Bronchial epithelial cell (primary cell): ENCODE measurements at regions not wholly inside any gene's neighbourhood (a gene's known extent, or its start where the extent isn't known, plus 50 kb on each side); places are given as distances from the start of the nearest gene placed in this dataset.

Experiments used
- DNase-seq: peaks from one replicate; pipeline ENCODE4 v3.0.0-alpha.2; 2010; ENCODE audit warnings: low read depth
- FAIRE-seq: peaks from 2 replicates; lab custom pipeline; 2011; peaks lifted over from hg19 to GRCh38; lab: Jason Lieb, UNC
- H3K27me3 ChIP-seq: 2 replicates; pipeline ENCODE4 v1.5.1; 2011; ENCODE audit warnings: low read length; ENCODE audit not compliant: control insufficient read depth, insufficient read depth
- H3K36me3 ChIP-seq: 2 replicates; pipeline ENCODE4 v1.5.1; 2011; ENCODE audit warnings: low read length; ENCODE audit not compliant: control insufficient read depth, insufficient read depth
- H3K4me3 ChIP-seq: 2 replicates; pipeline ENCODE4 v1.5.1; 2011; ENCODE audit warnings: mild to moderate bottlenecking, low read depth, low read length, control low read depth
- CTCF ChIP-seq: IDR thresholded peaks from 2 replicates; pipeline ENCODE4 v1.5.1; 2011; ENCODE audit warnings: mild to moderate bottlenecking, moderate library complexity, low read length, control low read depth, inconsistent platforms; ENCODE audit not compliant: insufficient read depth, severe bottlenecking

GRCh38 chr13:20331419-20331818 lies 99.3 kb upstream of the GJB6 start:
- Histone ChIP-seq H3K4me3 (no peak overlapping the region), H3K36me3 (no peaks in the 10 kb centered on the region), H3K27me3 (no peaks in the 10 kb centered on the region)
- TF ChIP-seq CTCF, result no peak
- FAIRE-seq (no peak), DNase-seq (no peak)

- H3K36me3 ChIP-seq, result no peaks in the 10 kb centered on the region
- no peak overlapping the region for H3K4me3 ChIP-seq
- TF ChIP-seq CTCF, result no peak
- H3K27me3 ChIP-seq, result no peaks in the 10 kb centered on the region
- no peak for FAIRE-seq
- DNase-seq, result no peak
Observed at GRCh38 chr13:20326809-20327208, 94.7 kb upstream of the GJB6 start.

GRCh38 chr13:20326276-20326675 lies 94.2 kb upstream of the GJB6 start:
- TF ChIP-seq CTCF, result no peak
- no peaks in the 10 kb centered on the region for H3K36me3 ChIP-seq
- H3K27me3 ChIP-seq, result no peaks in the 10 kb centered on the region
- DNase-seq (no peak), FAIRE-seq (no peak)
- H3K4me3 ChIP-seq, result no peak overlapping the region

GRCh38 chr13:20320885-20321284 lies 88.8 kb upstream of the GJB6 start:
- Histone ChIP-seq H3K4me3 (no peak overlapping the region), H3K36me3 (no peaks in the 10 kb centered on the region), H3K27me3 (no peaks in the 10 kb centered on the region)
- DNase-seq (no peak), FAIRE-seq (no peak)
- no peak for TF ChIP-seq CTCF

- Histone ChIP-seq H3K27me3 (no peaks in the 10 kb centered on the region), H3K36me3 (no peaks in the 10 kb centered on the region), H3K4me3 (no peak overlapping the region)
- FAIRE-seq (no peak), DNase-seq (no peak)
- TF ChIP-seq CTCF, result no peak
Observed at GRCh38 chr13:20313896-20314295, 81.8 kb upstream of the GJB6 start.

GRCh38 chr13:20312292-20312691 lies 80.2 kb upstream of the GJB6 start:
- Histone ChIP-seq H3K27me3 (no peaks in the 10 kb centered on the region), H3K4me3 (no peak overlapping the region), H3K36me3 (no peaks in the 10 kb centered on the region)
- FAIRE-seq (no peak), DNase-seq (no peak)
- TF ChIP-seq CTCF, result no peak
